ENCODE measurements at regions not wholly inside any gene's neighbourhood (a gene's known extent, or its start where the extent isn't known, plus 50 kb on each side); places are given as distances from the start of the nearest gene placed in this dataset.

- no peaks in the 10 kb centered on the region for H3K27me3 ChIP-seq (ENCODE audit: control insufficient read depth in 1 of 2, insufficient read depth in 2 of 2, low read length in 2 of 2)
- WGBS (ENCODE audit: low lambda C conversion rate): 4% methylated on average over 2 of the region's 2 CpGs
- no peak for DNase-seq (ENCODE audit: low spot score)
- peaks cover 27% of the 10 kb centered on the region for H3K9me3 ChIP-seq (ENCODE audit: low read length)
- H4K20me1 ChIP-seq (ENCODE audit: insufficient read depth, low read length): no peaks in the 10 kb centered on the region
- ChIA-PET CTCF (ENCODE audit: low intra/inter-chr PET ratio, low total read pairs) (no interaction called here), POLR2A (no interaction called here)
- no peak overlapping the region for H3K9ac ChIP-seq (ENCODE audit: insufficient read depth, low read depth, low read length)
- H3K4me2 ChIP-seq (ENCODE audit: low read depth, low read length): no peak overlapping the region
- no peak overlapping the region for H3K4me3 ChIP-seq (replicated peaks in 1 of 3; ENCODE audit: insufficient read depth in 1 of 3, low read depth in 2 of 3, low read length in 3 of 3)
- TF ChIP-seq, protein P1, sequence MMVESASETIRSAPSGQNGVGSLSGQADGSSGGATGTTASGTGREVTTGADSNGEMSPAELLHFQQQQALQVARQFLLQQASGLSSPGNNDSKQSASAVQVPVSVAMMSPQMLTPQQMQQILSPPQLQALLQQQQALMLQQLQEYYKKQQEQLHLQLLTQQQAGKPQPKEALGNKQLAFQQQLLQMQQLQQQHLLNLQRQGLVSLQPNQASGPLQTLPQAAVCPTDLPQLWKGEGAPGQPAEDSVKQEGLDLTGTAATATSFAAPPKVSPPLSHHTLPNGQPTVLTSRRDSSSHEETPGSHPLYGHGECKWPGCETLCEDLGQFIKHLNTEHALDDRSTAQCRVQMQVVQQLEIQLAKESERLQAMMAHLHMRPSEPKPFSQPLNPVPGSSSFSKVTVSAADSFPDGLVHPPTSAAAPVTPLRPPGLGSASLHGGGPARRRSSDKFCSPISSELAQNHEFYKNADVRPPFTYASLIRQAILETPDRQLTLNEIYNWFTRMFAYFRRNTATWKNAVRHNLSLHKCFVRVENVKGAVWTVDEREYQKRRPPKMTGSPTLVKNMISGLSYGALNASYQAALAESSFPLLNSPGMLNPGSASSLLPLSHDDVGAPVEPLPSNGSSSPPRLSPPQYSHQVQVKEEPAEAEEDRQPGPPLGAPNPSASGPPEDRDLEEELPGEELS (CRISPR knock-in tag; IDR thresholded peaks at IDR 0.05): no peak
- TF ChIP-seq HOXA3 (CRISPR knock-in tag; IDR thresholded peaks at IDR 0.05): no peak
- no peak for TF ChIP-seq ZNF773 (CRISPR knock-in tag; IDR thresholded peaks at IDR 0.05; ENCODE audit: borderline replicate concordance)
- TF ChIP-seq, protein P2, sequence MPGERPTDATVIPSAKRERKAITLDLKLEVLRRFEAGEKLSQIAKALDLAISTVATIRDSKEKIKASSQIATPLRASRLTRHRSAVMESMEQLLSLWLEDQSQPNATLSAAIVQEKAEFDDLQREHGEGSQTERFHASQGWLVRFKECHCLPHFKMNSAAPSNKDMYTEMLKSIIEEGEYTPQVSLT (CRISPR knock-in tag; IDR thresholded peaks at IDR 0.05; ENCODE audit: borderline replicate concordance, low read depth): no peak
- TF ChIP-seq PTBP1 (IDR thresholded peaks at IDR 0.05; ENCODE audit: low read depth, low read length, poor library complexity, severe bottlenecking): no peak
- TF ChIP-seq BCL6 (CRISPR knock-in tag; IDR thresholded peaks at IDR 0.05): no peak
- no peak for TF ChIP-seq SNAI1 (CRISPR knock-in tag; IDR thresholded peaks at IDR 0.05; ENCODE audit: borderline replicate concordance)
- TF ChIP-seq, protein P3, sequence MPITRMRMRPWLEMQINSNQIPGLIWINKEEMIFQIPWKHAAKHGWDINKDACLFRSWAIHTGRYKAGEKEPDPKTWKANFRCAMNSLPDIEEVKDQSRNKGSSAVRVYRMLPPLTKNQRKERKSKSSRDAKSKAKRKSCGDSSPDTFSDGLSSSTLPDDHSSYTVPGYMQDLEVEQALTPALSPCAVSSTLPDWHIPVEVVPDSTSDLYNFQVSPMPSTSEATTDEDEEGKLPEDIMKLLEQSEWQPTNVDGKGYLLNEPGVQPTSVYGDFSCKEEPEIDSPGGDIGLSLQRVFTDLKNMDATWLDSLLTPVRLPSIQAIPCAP (CRISPR knock-in tag; IDR thresholded peaks at IDR 0.05; ENCODE audit: low read depth): no peak
- TF ChIP-seq SUZ12 (IDR thresholded peaks at IDR 0.05; ENCODE audit: low read depth, low read length): no peak
- TF ChIP-seq, protein P4, sequence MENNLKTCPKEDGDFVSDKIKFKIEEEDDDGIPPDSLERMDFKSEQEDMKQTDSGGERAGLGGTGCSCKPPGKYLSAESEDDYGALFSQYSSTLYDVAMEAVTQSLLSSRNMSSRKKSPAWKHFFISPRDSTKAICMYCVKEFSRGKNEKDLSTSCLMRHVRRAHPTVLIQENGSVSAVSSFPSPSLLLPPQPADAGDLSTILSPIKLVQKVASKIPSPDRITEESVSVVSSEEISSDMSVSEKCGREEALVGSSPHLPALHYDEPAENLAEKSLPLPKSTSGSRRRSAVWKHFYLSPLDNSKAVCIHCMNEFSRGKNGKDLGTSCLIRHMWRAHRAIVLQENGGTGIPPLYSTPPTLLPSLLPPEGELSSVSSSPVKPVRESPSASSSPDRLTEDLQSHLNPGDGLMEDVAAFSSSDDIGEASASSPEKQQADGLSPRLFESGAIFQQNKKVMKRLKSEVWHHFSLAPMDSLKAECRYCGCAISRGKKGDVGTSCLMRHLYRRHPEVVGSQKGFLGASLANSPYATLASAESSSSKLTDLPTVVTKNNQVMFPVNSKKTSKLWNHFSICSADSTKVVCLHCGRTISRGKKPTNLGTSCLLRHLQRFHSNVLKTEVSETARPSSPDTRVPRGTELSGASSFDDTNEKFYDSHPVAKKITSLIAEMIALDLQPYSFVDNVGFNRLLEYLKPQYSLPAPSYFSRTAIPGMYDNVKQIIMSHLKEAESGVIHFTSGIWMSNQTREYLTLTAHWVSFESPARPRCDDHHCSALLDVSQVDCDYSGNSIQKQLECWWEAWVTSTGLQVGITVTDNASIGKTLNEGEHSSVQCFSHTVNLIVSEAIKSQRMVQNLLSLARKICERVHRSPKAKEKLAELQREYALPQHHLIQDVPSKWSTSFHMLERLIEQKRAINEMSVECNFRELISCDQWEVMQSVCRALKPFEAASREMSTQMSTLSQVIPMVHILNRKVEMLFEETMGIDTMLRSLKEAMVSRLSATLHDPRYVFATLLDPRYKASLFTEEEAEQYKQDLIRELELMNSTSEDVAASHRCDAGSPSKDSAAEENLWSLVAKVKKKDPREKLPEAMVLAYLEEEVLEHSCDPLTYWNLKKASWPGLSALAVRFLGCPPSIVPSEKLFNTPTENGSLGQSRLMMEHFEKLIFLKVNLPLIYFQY (CRISPR knock-in tag; IDR thresholded peaks at IDR 0.05; ENCODE audit: borderline replicate concordance): no peak
- intact Hi-C loops (cut with micrococcal nuclease; ENCODE audit: unreplicated experiment): no loop called here
- BruUV-seq (replicated peaks): no TSS peak
- ATAC-seq: no peak
- H3K79me2 ChIP-seq (ENCODE audit: insufficient read depth, low read length): no peaks in the 10 kb centered on the region
- no peak for FAIRE-seq
- in situ Hi-C loops (cut with HindIII; ENCODE audit: extremely low pct_ligation_motif_present, low pct_unique_long_range_greater_than_20kb): no loop called here
- H3K27ac ChIP-seq (ENCODE audit: extremely low read length, insufficient read depth, low read length): no peak overlapping the region
- H3K36me3 ChIP-seq (replicated peaks in 1 of 2; ENCODE audit: control insufficient read depth in 1 of 2, insufficient read depth in 2 of 2, low read length in 2 of 2): no peaks in the 10 kb centered on the region
- H3K4me1 ChIP-seq (ENCODE audit: insufficient read depth, low read length): no peaks in the 10 kb centered on the region
- H2AFZ ChIP-seq (ENCODE audit: low read length): no peak overlapping the region
Observed at GRCh38 chr18:64254399-64255093, 105.7 kb upstream of the LINC00305 start.
